Peyer's patch (tissue), 4 donors: ENCODE measurements at regions not wholly inside any gene's neighbourhood (a gene's known extent, or its start where the extent isn't known, plus 50 kb on each side); places are given as distances from the start of the nearest gene placed in this dataset.

Experiments used
- POLR2A ChIP-seq, 2 donors: fragments of 450-650 bp; IDR thresholded peaks; one replicate each; pipeline ENCODE4 v1.5.1; 2017; ENCODE audit warnings: antibody characterized with exemption in 2 of 2, mild to moderate bottlenecking in 2 of 2, moderate library complexity in 2 of 2
- TF ChIP-seq, protein P1 (sequence below), 6 experiments: fragments of 450-650 bp in 4 of 6; fragments of 200-600 bp in 2 of 6; sonication (generic) in 1 of 6; IDR thresholded peaks; one replicate each; pipeline ENCODE4 v1.5.1; 2017 to 2019; ENCODE audit warnings: antibody characterized with exemption in 6 of 6, mild to moderate bottlenecking in 3 of 6, moderate library complexity in 1 of 6

DNA sequence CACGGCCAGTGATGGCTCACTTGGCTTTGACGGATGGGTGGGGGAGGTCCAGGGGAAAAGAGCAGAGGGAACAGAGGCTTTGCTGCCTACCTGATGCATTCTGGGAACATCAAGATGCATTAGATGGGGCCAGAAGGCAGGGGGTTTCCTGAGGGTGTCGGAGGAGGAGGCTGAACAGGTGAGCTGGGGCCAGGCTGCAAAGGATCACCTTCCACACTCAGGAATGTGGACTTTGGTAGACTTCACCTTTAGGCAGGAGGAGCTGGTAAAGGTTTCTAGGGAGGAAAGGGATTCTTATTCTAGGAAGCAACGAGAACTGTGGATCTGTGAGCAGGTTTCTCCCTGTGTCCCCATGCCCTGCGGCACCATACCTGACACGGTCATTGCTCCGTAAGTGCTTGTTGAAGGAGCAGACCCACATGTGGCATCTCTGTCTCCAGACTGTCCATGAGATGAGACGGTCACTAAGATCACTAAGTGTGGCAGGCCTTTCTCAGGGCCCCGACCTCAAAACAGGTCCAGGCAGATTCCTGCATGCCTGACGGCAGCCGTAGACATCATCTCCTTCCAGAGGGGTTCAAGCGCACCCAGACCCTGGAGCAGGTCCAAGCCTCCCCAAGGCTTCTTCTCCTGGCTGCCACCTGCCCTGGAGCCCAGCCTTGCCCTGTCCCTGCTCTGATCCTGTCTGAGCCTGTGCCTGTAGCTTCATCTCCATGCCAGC, 89.1 kb upstream of the SLC25A33 start:
- no peak for TF ChIP-seq POLR2A (IDR thresholded peaks at IDR 0.05)
- TF ChIP-seq, protein P1, sequence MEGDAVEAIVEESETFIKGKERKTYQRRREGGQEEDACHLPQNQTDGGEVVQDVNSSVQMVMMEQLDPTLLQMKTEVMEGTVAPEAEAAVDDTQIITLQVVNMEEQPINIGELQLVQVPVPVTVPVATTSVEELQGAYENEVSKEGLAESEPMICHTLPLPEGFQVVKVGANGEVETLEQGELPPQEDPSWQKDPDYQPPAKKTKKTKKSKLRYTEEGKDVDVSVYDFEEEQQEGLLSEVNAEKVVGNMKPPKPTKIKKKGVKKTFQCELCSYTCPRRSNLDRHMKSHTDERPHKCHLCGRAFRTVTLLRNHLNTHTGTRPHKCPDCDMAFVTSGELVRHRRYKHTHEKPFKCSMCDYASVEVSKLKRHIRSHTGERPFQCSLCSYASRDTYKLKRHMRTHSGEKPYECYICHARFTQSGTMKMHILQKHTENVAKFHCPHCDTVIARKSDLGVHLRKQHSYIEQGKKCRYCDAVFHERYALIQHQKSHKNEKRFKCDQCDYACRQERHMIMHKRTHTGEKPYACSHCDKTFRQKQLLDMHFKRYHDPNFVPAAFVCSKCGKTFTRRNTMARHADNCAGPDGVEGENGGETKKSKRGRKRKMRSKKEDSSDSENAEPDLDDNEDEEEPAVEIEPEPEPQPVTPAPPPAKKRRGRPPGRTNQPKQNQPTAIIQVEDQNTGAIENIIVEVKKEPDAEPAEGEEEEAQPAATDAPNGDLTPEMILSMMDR (IDR thresholded peaks at IDR 0.05) = no peak
